SK-N-MC (cell line): ENCODE measurements at regions not wholly inside any gene's neighbourhood (a gene's known extent, or its start where the extent isn't known, plus 50 kb on each side); places are given as distances from the start of the nearest gene placed in this dataset.
"Not testable (repeated sequence)": the region's sequence is repeated elsewhere in the genome, so short reads cannot be mapped to it uniquely, and the experiment has no call there.

Experiments
- DNase-seq: peaks from one replicate; pipeline ENCODE4 v3.0.0-alpha.2; 2011; ENCODE audit warnings: low read depth, low spot score
- H3K27ac ChIP-seq: fragments of 200-600 bp; sonication (generic); 2 replicates; pipeline ENCODE4 v1.5.1; 2016; ENCODE audit warnings: mixed run types
- H3K36me3 ChIP-seq: fragments of 200-600 bp; sonication (generic); 2 replicates; pipeline ENCODE4 v1.6.1; 2017; ENCODE audit warnings: antibody characterized with exemption, low read length, mixed read lengths; ENCODE audit not compliant: insufficient read depth
- H3K4me3 ChIP-seq: fragments of 200-600 bp; sonication (generic); 2 replicates; pipeline ENCODE4 v1.5.1; 2016
- H3K9ac ChIP-seq: fragments of 200-600 bp; sonication (generic); 2 replicates; pipeline ENCODE4 v1.8.0; 2017; ENCODE audit warnings: mixed run types, mixed read lengths; ENCODE audit not compliant: insufficient read length
- H3K9me3 ChIP-seq: fragments of 200-600 bp; sonication (generic); 2 replicates; pipeline ENCODE4 v1.6.1; 2017; ENCODE audit warnings: low read depth, mild to moderate bottlenecking, antibody characterized with exemption, low read length, moderate library complexity, mixed read lengths
- EZH2 ChIP-seq: fragments of 200-600 bp; sonication (generic); IDR thresholded peaks from one replicate; pipeline ENCODE4 v1.6.1; 2017; ENCODE audit warnings: antibody characterized with exemption
- FOXP2 ChIP-seq: optimal IDR thresholded peaks from 2 replicates; pipeline ENCODE3; 2011; ENCODE audit warnings: mild to moderate bottlenecking, moderate library complexity; ENCODE audit not compliant: insufficient read depth; ENCODE audit errors: extremely low read length, control extremely low read depth
- POLR2AphosphoS5 ChIP-seq: IDR thresholded peaks from 2 replicates; pipeline ENCODE4 v1.6.1; 2012; ENCODE audit warnings: mild to moderate bottlenecking, low read depth, low read length, borderline replicate concordance

DNA sequence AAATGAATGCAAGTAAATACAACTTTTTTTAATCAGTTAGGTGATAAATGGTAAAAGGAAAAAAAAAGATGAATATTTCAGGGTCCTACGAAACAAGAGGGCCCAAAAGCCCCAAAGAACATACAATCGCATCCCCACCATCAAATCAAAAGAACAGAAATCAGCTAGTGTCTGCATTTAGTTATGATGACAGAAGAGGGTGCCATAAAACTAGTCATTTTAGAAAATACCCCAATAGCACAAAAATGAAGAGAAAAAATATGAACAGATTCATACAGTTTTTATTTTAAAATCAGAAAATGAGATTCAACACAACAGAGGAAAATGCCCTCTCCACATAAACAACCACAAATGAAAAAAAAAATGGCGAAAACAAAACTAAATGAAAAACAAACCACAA is 905.5 kb downstream of the REEP3 start:
- no peak for TF ChIP-seq POLR2AphosphoS5
- TF ChIP-seq FOXP2 = no peak
- no peak for TF ChIP-seq EZH2
- H3K9ac ChIP-seq = no peak overlapping the region

DNA sequence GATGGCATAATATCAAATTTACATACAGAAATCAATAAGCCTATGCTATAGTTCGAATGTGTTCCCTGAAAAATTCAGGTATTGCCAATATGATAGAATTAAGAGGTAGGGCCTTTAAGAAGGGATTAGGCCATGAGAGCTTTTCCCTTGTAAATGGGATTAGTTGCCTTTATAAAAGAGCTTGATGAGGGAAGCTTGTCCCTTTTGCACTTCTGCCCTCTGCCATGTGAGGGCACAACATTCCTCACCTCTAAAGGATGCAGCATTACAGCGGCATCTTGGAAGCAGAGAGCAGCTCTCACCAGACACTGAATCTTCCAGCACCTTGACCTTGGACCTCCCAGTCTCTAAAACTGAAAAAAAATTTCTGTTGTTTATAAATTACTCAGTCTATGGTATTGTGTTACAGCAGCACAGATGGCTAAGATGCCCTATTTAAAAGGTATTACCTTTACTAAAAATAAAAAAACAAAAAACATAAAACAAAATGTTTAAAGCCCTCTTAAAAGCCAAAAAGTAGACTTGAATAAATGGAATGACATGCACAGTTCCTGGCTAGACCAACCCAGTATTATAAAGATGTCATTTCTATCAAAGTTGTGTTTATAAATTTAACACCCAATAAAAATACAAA is 909.6 kb downstream of the REEP3 start:
- H3K9me3 ChIP-seq = no peaks in the 10 kb centered on the region
- no peaks in the 10 kb centered on the region for H3K36me3 ChIP-seq
- no peak for DNase-seq

More for the DNA sequence above, 905.5 kb downstream of the REEP3 start:
- Histone ChIP-seq H3K9me3 (no peaks in the 10 kb centered on the region), H3K4me3 (no peak overlapping the region), H3K27ac (no peak overlapping the region), H3K36me3 (no peaks in the 10 kb centered on the region)
- DNase-seq = no peak

DNA sequence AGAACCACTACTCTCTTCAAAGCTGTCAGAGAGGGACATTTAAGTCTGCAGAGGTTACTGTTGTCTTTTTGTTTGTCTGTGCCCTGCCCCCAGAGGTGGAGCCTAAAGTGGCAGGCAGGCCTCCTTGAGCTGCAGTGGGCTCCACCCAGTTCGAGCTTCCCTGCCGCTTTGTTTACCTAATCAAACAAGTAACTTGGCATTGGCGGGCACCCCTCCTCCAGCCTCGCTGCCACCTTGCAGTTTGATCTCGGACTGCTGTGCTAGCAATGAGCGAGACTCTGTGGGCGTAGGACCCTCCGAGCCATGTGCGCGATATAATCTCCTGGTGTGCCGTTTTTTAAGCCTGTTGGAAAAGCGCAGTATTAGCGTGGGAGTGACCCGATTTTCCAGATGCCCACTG is 920.7 kb downstream of the REEP3 start:
- DNase-seq = not testable (repeated sequence)

More for the DNA sequence above, 909.6 kb downstream of the REEP3 start:
- H3K27ac ChIP-seq = no peak overlapping the region
- H3K4me3 ChIP-seq = no peak overlapping the region
- no peak for TF ChIP-seq FOXP2
- TF ChIP-seq EZH2 = no peak
- TF ChIP-seq POLR2AphosphoS5 = no peak
- H3K9ac ChIP-seq = no peak overlapping the region

DNA sequence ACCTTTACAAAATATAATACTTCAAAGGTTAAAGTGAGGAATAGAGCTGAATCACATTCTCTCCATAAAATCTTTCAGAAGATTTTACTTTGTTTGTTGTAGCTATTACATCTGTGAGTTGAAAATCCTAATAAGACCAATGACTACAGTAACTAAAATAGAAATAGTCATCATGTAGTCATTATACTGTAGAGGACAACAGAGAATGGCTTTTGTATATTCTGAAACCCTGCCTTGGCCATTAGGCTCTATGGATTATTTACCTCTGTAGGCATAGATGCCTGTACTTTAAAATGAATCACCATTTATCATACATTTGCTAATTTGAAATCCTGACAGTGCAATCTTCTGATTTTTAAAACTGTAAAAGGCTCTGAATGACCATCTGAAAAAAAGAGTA is 923.0 kb downstream of the REEP3 start:
- TF ChIP-seq FOXP2 = no peak
- TF ChIP-seq EZH2 = no peak
- no peak for TF ChIP-seq POLR2AphosphoS5

More for the DNA sequence above, 920.7 kb downstream of the REEP3 start:
- H3K9me3 ChIP-seq, H3K36me3 ChIP-seq, H3K4me3 ChIP-seq, H3K27ac ChIP-seq, H3K9ac ChIP-seq: not testable (repeated sequence)

DNA sequence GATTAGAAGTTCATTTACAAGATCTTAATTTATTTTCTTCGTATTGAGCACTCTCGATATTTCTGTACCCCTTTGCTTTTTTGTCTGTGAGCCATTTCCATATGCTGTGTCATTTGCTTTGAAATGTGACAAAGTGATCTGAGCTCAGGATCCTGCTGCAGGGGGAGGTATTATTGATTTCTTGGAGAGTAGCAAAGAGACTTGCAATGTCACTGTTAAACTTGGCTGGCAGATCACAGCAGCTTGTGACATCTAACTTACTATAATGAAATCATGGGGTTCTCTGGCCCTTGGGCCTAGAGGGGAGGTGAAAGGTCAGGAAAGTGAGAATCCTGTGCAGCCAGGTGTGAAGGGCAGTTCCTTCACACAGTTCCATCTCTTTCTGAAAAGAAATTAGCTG is 923.4 kb downstream of the REEP3 start:
- no peaks in the 10 kb centered on the region for H3K9me3 ChIP-seq
- TF ChIP-seq EZH2 (no peak), FOXP2 (no peak)
- H3K36me3 ChIP-seq = no peaks in the 10 kb centered on the region
- no peak for DNase-seq
- H3K27ac ChIP-seq = no peak overlapping the region
- no peak overlapping the region for H3K4me3 ChIP-seq
- H3K9ac ChIP-seq = no peak overlapping the region

More for the DNA sequence above, 923.0 kb downstream of the REEP3 start:
- Histone ChIP-seq H3K27ac (no peak overlapping the region), H3K9me3 (no peaks in the 10 kb centered on the region), H3K4me3 (no peak overlapping the region), H3K36me3 (no peaks in the 10 kb centered on the region), H3K9ac (no peak overlapping the region)
- no peak for DNase-seq

DNA sequence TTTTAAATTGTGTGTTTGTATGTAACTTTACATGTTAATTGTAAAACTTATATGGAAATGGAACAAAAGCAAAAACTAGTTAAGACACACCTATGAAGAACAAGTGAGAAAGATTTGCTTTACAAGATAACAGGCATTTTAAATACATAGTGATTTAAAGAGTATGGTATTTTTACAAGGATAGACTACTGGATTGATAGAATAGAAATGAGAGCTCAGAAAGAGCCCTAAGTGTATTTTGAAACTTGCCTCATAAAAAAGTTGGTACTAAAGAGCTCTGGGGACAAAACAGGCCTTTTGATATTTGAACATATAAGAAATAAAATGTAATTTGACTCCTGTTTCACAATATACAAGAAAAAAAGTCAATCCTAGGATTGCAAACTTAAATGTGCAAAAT is 928.4 kb downstream of the REEP3 start:
- DNase-seq = no peak
- TF ChIP-seq EZH2 = no peak
- TF ChIP-seq POLR2AphosphoS5 = no peak
- no peak for TF ChIP-seq FOXP2
- H3K9me3 ChIP-seq = no peaks in the 10 kb centered on the region
- no peaks in the 10 kb centered on the region for H3K36me3 ChIP-seq
- no peak overlapping the region for H3K4me3 ChIP-seq
- H3K27ac ChIP-seq = no peak overlapping the region
- H3K9ac ChIP-seq = no peak overlapping the region

DNA sequence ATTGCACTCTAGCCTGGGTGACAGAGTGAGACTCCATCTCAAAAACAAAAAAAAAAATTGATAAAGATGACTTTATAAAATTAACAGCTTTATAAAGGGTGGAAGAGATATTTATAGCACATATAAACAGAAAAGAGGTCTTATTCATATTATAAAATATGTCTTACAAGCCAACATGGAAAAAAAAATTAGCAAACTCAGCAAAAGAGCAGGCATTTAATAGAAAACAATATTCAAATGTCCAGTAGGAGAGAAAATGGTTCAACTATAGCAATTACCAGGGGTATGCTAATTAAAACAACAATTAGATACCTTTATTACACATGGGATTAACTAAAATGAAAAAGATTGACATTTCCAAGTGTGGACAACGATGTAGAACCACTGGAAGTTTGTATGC is 929.1 kb downstream of the REEP3 start:
- DNase-seq = no peak
- Histone ChIP-seq H3K4me3 (no peak overlapping the region), H3K9ac (no peak overlapping the region), H3K36me3 (no peaks in the 10 kb centered on the region), H3K27ac (no peak overlapping the region), H3K9me3 (no peaks in the 10 kb centered on the region)
- no peak for TF ChIP-seq EZH2
- TF ChIP-seq POLR2AphosphoS5 = no peak
- no peak for TF ChIP-seq FOXP2

DNA sequence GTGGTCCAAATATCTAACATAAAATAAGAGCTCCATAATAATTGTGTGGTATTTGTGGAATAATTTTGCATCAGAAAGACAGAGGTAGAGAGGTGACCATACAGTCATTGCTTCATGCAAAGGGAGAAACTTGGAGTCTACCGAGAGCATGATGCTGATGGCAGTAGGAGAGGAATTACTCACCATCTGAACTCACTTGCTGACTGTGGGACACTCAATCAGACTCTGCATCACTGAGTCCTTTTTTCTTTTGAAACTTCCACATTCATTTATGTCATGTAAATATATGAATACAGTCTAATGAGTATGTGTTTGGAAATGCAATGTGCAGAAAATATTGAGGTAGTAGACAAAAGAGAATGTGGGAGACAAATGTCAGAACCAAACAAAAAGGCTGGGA is 933.8 kb downstream of the REEP3 start:
- Histone ChIP-seq H3K36me3 (no peaks in the 10 kb centered on the region), H3K9ac (no peak overlapping the region), H3K27ac (no peak overlapping the region), H3K4me3 (no peak overlapping the region), H3K9me3 (no peaks in the 10 kb centered on the region)
- TF ChIP-seq EZH2 (no peak), FOXP2 (no peak)
- no peak for DNase-seq

DNA sequence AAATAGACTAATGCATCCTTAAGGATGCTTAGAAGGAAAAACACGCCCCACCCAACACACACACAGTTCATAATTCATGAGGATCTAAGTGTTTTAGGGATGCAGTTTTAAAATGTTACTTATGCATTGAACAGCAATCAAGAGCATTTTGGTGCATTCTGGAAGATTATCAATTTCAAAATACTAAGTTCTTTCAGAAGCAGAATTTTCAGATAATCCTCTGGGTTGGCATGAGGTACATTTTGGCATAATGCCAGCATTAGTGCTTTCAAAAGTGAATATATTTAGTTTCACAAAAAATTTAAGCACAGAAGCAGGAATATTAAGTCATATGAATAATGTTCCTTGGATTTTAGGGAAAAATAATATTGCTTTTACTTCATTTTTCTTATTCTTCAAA is 937.1 kb downstream of the REEP3 start:
- no peak overlapping the region for H3K4me3 ChIP-seq
- H3K9ac ChIP-seq = no peak overlapping the region
- no peak overlapping the region for H3K27ac ChIP-seq
- H3K36me3 ChIP-seq = no peaks in the 10 kb centered on the region
- H3K9me3 ChIP-seq = no peaks in the 10 kb centered on the region
- TF ChIP-seq POLR2AphosphoS5 = no peak
- no peak for TF ChIP-seq FOXP2
- TF ChIP-seq EZH2 = no peak
- no peak for DNase-seq
